RKO (cell line): ENCODE measurements at regions not wholly inside any gene's neighbourhood (a gene's known extent, or its start where the extent isn't known, plus 50 kb on each side); places are given as distances from the start of the nearest gene placed in this dataset.

ENCODE experiments used
- DNase-seq: peaks from one replicate; pipeline ENCODE4 v3.0.0-alpha.2; 2016; ENCODE audit warnings: low spot score

DNA sequence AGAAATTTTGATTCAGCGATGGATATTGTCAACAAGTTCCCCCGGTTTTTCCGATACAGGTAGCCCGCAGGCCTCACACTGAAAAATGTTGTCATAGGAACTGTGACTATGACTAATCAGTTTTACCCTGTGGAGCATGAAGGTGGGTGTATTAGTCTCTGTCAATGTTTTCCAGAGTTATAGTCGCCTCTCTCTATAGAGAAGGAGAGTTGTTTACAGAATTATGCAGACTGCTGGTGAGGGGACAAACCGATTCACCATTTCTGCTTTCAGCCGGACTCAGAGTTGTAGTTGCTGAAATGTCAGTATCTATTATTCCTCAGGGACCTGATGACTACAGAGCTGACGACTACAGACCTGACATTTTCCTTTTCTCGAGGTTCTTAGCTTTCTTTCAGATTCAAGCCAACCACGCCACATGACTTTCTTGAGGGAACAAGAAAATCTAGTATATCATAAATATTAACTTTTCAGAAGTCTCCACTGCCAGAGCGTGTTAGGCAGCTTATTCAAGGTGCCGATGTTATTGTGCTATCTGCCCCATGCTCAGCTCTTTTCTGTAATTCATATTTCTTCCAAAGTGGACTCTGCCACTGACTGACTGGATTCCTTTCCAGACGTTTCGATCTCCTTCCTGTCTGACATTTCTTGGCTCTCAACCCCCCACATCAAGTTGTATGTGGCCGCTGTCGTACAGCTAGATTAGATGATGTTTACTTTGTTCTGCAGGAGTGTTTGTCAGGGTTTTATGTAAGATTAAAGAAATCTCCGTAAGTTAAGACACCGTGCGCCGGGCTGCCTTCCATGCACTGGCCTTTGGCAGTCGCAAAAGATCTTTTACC lies 178.1 kb downstream of the FGF1 start:
- DNase-seq, result no peak

DNA sequence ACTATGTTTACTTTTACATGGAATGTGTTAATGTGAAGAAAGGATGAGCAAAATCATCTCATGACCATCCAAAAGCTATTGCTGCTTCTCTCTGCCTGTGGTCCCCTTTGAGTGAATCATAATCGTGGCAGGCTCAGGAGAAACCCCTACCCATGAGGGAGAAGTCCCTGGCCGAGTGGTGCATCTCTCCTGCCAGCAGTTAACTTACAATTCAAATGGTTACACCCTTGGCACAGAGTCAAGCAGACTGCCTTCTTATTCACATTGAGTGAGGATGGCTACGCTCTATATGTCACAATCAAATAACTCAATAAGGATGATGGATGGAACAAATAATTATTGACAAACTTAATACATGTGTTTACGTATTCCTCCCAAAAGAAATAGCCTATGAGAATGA lies 179.1 kb downstream of the FGF1 start:
- DNase-seq, result no peak

DNA sequence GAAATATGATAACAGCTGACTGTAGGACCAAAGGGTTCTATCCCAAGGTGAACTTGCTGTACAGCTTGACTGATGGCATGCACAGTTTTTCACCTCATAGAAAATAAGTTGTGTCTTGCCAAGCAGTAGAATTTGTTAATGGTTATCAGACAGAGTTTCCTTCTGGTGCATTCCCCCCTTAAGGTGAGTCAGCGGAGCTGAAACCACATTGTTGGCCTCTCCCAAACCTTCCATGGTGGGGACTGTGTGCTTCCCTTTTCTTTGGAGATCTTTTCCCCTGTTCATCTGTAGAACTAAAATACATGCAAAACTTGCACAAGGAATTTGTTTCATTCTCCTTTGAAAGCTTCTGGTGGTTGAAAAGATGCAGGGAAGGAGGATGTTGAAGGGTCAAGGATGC lies 179.8 kb downstream of the FGF1 start:
- DNase-seq, result no peak

DNA sequence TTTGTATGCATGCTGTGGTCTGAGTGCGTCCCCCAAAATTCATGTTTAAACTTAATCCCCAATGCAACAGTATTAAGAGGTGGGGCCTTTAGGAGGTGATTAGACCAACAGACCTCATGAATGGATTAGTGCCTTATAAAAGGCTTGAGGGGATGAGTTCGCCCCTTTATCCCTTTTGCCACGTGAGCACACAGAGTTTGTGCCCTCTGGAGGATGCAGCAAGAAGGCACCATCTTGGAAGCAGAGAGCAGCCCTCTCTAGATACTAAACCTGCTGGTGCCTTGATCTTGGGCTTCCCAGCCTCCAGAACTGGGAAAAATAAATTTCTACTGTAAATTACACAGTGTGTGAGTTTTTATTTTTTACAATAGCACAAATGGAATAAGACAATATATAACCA lies 177.1 kb upstream of the SPRY4 start:
- no peak for DNase-seq

DNA sequence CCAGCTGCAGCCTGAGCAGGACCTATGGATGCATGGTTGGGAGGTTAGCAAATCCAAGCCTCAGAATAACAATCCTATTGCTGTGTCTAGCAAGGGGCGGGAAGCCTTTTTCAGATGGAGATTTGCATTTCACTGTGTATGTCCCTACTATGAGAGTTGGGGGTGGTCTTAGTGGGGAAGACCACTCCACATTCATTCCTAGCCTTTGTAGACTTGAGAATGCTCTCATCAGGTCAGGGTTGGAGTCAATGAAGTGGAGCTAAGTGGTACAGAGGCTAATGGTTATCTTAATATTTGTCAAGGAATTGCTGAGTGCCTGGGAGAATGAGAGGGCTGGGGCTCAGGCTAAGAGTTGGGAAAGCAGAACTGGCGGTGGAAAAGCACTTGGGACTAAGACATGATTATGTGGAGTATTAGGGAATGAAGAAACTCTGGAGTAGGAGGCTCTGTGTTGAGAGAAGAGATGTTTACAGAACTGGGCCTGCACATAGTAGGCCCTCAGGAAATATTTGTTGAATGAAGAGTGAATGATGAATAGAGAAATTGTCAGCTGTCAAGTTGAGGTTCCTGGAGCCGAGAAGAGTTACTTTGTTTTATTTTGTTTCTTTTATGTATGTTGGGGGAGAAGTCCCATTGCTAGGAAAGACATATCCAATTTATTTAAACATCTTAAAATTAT lies 175.5 kb upstream of the SPRY4 start:
- DNase-seq, result no peak

DNA sequence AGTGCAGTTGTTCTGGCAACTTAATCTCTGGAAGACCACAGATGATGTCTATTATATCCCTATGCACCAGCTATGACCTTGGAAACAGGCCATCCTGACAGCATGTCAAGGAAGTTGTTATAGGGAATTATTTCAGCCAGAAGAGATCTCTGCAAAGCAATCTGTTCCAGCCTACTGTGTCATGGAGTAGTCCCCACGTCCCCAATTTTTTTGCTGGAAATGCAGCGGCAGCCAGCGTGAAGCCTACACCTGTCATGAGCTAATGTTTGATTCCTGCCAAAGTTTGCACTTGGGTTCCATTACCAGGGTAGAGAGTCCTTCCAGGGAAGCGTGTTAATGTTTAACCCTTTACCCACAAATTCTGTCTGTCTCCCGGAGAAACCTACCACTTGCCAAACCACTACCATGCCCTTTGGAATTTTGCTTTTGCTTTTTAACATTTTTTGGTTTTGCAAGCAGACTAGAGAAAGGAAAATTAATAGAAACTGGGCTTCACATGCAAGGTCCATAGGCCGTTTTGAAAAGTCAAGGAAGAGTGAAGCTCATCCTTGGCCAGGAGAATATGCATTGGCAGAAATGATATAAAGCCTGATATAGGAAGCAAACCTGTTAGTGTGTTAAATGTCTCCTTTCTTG lies 174.9 kb upstream of the SPRY4 start:
- no peak for DNase-seq

DNA sequence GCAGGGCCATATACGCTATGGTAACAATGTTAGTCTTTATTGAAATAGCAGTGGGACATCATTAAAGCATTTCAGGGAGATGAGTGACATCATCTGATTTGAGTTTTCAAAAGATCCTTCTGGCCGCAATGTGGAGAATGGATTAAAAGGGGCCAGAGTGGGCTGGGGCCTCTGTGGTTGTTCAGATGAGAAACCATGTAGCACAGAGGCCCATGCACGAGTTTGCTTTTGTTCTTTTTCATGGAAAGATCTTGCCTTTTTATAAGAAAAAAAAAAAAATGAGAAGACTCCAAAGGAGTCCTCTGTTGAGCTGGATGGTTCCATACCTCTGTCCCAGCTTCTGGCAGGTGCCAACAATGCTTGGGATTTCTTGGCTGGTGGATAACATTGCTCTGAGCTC lies 173.5 kb upstream of the SPRY4 start:
- no peak for DNase-seq

DNA sequence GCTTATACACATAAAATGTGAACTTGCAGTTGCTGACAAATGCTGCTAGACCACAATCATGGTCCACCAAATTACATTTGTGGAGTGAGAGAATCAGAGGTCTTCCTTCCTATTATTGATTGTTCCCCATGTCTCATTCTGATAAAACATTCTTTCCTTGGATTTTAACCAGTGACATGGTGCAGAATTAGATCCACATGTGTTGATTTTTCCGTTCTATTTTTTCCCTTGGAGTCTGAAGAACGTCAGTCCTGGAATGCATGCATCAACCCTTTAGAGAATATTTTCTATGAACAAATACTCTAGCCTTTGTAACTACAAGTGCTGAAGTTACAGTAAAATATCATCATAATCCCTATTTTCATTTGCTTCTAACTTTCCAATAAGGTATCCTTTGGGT lies 170.7 kb upstream of the SPRY4 start:
- no peak for DNase-seq

DNA sequence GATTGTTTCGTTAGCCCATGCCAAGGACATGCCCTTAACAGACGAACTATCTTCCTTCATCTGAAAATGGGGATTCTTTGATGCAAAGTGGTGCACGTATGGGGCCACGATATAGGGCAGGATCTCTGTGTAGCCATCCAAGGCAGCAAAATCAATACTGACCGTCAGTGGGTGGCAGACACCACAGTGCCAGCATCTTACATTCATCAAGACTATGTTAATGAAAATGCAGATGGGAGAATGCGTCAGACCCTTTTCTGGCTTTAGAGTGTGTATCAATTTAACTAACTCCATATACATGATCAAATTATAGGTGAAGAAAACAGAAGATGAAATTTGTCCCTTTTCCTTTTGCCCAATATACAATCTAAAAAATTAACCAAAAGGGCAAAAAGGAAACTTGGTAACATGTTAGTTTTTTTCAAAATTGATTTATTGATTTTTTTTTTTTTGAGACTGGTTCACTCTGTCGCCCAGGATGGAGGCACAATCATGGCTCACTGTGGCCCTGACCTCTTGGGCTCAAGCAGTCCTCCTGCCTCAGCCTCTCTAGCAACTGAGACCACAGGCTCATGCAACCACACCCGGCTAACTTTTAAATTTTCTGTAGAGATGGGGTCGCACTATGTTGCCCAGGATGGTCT lies 169.2 kb upstream of the SPRY4 start:
- DNase-seq, result no peak

DNA sequence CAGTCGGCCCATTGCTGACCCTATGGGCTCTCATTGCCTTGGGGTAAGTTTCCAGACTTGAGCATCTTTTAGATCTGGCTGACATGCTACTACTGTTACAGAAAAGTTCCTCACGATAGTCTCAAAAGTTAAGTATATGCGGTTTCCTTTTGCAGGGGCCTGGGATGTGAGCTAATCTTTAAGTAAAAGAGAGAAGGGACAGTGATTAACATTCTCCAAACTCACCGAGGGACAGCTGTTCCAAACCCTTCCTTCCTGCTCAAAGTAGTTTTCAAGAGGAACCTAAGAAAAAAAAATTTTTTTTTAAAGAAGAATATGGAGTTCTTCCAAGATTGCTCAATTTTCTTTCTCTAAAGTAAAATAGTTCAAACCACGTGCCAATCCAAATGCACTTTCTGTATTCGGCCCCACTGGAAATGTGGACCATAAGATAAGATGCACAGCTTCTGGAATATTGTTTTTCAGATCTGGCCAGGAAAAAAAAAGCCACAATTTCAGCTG lies 168.0 kb upstream of the SPRY4 start:
- no peak for DNase-seq

DNA sequence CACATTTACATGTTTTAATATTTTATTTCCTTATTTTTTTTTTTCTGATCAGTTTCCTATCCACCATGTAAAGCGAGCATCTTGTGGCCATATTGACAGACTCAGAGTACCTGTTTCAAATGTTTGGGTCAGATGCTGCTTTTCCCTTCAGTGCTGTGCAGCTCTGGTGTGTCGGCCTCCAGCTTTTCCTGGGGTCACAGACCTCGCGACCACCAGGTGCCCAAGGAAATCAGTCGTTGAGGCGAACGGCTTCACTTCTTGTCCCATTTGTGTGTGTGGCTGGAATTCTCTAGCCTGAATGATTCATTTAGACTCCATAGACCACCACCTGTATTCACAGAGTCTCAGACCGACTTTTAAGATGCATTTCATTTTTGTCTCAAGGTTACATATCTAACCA lies 166.9 kb upstream of the SPRY4 start:
- no peak for DNase-seq

DNA sequence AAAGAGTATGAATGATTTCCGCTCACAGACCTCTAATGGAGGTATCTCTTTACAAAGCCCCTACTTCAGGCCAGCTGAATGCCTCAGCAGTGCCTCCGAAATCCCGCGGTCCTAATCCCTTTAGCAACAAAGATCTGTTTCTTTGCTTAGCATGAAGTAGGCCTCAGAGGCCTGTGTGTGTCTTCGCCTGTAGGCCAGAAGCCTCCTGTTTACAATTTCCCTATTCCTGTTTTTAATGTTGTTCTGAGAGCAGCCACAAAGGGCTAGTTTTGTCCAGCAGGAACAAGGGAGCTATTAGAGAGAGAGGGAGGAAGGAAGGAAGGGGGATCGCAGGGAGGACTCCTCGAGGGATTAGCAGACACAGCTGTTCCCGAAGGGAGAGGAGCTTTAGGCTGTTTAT lies 166.4 kb upstream of the SPRY4 start:
- DNase-seq, result no peak

DNA sequence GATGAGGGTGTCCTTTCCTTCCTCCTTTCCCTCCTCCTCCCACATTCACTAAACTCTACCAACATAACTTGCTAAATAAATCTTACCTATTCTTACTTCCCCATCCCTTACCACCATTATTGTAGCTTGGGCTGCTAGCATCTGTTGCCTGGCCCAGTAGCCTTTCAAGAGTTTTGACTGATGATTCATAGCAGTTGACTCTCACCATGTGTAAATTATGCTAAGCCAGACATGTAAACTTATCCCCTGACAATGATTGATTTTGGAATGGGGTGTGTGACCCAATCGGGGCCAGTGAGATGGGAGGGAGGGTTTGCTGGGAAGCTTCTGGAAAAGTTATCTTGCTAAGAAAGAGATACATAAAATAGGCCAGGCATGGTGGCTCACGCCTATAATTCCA lies 161.8 kb upstream of the SPRY4 start:
- no peak for DNase-seq

DNA sequence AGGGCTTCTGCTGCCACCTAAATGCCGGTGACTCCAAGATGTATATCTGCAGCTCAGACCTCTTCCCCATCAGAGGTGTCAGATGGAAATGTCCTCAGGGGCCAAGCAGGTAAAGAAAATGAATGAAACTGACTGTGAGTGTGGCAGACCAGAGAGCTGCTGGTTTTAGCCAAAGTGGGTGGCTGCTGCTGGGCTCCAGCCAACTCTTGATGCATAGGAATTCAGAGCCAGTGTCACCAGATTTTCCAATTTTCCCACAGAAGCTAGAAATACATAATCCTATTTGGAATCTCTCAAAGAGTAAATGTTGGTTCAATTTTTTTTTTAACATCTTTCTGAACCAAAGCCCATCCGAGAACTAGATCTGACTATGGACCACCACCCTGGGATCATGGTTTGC lies 161.2 kb upstream of the SPRY4 start:
- DNase-seq, result no peak

DNA sequence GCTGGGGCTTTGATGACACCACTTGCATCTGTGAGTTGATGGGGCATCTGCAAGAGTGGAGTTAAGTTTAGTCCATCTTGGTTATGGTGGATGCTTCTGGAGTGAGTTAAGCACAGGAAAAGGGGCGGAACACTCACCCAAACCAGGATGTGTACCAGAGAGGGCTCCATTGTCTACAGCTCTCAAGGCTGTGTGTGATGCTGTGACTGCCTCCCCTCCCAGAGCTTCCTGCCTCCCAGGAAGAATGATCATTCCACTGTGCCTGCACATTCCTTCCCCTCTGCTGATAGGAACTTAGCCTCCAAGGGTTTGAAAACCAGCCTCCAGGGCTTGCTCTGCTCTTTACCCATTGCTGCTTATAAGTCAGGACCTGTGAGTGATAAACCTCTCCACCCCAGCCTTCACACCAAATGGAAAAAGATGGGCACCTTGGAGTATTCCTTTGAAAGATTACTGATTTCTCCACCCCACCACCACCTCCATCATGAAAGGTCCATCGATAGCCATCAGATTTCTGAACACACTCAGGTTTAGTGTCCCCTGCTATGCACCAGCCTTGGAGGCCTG lies 160.1 kb upstream of the SPRY4 start:
- DNase-seq, result no peak

DNA sequence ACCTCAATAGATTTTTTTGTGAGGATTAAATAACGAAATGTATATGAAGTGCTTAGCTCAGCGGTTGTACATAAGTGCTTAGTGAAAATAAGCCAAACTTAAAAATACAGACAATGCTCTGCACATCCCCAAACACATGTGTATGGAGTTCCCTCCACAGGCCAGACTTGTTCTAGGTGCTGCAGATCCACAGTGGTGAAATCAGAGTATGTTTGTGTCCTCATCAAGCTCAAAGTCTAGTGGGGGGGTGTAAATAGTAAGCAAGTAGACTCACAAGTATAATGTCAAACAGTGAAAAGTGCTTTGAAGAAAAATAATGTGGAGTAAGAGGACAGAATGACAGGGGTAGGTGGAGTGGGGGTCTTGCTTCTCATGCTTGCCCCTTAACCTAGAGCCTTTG lies 157.4 kb upstream of the SPRY4 start:
- DNase-seq, result no peak

DNA sequence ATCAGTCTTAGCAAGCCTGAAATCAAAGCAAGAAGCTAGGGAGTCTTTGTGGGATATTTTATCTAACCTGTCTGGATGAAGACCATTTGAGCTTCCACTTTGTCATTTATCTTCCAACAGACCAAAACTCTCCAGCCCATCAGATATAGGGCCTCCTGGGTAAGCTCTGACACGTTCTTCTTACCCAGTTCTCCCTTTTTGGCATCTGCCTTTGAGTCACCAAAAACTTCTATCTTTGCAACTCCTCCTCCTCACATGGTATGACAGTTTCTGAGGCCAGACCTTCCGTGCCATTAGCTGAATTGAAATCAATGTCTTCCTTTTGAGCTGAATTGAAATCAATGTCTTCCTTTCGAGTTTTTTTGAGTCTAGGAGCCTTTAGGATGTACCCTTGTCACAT lies 156.6 kb upstream of the SPRY4 start:
- DNase-seq, result no peak

DNA sequence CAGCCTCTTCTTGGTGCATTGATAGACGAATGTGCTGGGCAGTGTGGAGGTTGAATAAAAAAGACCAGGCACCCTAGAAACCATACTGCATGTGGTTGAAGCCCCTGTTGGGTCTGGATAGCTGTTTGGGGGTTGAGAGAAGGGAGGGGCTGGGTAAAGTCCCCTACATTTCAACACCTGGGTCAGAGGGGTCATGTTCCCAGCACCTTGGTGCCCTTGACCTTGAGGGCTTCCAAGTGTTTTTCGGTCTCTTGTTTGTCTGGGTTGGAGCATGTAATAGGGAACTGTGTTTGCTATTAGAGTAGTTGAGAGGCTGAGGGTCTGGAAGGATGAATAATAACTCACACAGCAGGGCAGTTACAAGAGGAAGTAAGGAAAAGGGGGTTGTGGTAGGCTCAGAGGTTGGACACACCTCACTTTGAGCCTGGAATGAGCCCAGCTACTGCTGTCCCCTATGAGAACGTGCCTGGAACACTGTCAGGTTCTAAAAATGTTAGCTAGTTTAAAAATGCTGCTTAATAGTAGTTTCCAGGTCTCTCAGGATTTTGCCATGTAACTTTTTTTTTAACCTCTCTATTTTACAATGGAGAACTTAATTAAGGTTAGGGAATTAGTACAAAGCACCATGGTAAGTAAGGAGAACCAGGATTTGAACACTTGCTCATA lies 155.2 kb upstream of the SPRY4 start:
- no peak for DNase-seq

DNA sequence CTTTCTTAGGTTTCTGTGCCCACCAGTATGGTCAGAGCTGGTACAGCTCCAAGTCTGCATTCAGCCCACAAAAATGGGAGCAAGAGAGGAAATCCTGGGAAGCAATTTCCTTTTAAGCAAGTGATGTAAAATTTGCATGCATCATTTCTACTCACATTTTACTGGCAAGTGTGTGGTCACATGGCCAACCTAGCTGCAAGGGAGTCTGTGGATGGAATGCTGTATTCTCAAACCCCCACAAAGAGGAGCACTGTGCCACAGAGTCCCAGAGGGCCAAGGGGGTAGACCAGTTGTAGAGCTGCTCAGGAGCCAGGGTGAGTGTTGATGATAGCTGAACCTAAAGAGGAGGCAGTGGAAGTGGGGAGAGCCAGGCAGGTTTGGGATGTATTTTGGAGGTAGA lies 154.3 kb upstream of the SPRY4 start:
- DNase-seq, result no peak

DNA sequence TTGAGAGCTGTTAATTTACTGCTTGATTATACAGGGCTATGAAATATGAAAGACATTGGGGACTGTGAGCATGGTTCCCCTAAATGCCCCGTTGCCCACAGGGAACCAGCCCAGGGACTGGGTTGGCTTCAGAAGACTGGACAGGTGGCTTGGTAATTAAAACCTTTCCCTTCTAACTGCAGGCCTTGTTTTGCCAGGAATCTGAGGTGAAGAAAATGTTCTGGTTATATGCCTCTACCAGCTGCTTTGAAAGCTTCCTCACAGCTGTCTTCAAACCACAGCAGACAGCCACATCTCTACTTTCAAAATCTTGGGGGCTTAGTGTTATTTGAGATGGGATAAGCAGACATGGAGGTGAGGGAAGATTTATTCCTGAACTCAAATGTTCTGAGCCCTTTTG lies 153.3 kb upstream of the SPRY4 start:
- DNase-seq, result no peak

DNA sequence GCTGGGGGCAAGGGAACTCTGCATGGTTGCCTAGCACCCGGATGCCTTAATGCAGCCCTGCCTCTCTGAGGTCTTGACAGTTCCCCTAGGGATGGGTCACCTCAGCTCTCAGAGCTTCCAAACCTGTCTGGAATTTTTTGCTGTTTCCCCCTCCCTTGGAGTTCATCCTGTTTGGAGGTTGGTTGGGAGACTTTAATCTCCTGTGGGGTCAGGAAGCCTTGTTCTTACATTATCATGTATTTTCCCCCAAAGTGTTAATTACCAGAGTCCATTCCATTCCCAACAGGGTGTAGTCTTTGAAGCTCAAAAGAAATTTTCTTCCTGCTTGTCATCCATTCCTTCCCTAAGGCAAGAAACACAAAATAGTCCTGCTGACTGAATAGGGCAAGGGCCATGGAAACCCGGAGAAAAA lies 150.3 kb upstream of the SPRY4 start:
- DNase-seq, result no peak
